Activated CD8-positive, alpha-beta memory T cell treated with anti-CD3 and anti-CD28 coated beads for 48 hours (primary cell): ENCODE measurements at regions not wholly inside any gene's neighbourhood (a gene's known extent, or its start where the extent isn't known, plus 50 kb on each side); places are given as distances from the start of the nearest gene placed in this dataset.

Experiments used
- DNase-seq, 3 experiments: peaks; one replicate each; pipeline ENCODE4 v3.0.0-alpha.2; 2020; ENCODE audit warnings: low read depth in 2 of 3, low spot score in 2 of 3

DNA sequence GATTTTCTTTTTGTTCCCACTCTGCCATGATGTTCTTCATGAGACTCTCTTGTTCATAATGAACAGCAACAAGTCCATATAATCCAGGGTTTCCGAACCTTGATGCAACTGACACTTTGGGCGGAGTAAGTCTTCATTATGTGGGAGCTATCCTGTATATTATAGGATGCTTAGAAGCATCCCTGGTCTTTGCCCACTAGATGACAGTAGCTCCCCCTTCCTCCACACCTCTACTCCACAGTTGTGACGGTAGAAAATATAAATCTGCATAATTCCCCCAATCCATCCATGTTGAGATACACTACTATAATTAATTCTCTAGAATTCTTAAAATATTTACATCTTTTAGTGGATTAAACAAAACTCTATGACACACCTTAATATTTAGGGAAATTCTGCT is 482.2 kb upstream of the CELF4 start:
- no peak for DNase-seq

DNA sequence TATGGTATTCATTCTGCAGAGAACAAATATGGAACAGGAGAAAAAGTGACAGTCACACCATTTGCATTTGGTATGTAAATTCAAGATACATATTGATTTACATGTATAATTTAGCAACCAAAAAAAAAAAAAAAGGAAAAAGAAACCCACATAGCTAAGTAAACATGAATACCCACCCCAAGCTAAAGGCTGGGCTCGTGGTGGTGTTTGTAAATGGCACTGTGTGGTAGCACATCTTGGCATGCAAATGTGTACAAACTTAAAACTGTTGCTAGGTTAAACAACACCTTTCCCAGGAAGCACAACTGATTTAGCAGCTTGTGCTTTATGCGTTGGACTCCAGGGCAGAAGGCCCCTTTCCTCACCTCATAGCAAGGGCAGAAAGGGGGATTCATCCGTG is 481.1 kb upstream of the CELF4 start:
- no peak for DNase-seq

- no peak for DNase-seq
Measured at GRCh38 chr18:38045845-38046244, 480.2 kb upstream of the CELF4 start.

- DNase-seq, result no peak
Measured at GRCh38 chr18:38042211-38042890, 476.8 kb upstream of the CELF4 start.

- DNase-seq, result no peak
Measured at GRCh38 chr18:38038242-38038641, 472.6 kb upstream of the CELF4 start.

DNA sequence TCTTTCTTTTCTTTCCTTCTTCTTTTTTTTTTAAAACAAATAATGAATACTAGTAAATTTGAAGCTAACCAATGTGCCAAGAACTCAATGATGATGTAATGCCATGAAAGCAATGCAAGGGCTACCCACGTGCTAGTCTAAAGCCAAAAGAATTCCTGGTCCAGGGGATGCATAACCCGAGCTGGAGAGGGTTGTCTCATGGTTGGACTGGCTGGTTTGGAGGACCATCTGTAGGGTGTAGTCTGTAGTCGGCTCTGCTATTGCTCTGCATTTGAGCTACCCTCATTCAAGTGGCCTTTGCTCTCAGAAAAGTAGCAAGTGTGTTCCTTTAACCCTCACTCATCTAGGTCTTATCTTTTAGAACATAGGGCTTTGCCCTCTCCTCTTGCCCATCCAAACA is 469.6 kb upstream of the CELF4 start:
- no peak for DNase-seq

GRCh38 chr18:38033282-38033681 is 467.7 kb upstream of the CELF4 start:
- no peak for DNase-seq

GRCh38 chr18:38032516-38032915 is 466.9 kb upstream of the CELF4 start:
- no peak for DNase-seq

DNA sequence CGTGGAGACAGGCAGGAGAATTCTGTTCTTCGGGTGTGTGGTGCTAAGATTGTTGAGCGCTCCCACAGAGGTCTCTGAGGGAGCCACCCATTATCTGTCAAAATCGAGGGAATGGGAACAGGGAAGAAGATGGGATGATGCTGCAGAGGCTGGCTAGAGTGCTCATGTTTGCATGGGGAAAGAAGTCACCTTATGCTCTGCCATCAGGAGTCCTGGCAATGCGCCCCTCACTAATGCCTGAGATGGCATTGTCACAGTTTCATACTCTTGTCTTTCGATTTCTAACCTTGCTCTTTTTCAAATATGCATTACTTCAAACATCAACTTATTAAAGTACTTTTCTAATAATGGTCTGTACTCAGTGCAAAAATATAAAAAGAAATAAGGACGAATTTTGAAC is 463.3 kb upstream of the CELF4 start:
- DNase-seq, result no peak

DNA sequence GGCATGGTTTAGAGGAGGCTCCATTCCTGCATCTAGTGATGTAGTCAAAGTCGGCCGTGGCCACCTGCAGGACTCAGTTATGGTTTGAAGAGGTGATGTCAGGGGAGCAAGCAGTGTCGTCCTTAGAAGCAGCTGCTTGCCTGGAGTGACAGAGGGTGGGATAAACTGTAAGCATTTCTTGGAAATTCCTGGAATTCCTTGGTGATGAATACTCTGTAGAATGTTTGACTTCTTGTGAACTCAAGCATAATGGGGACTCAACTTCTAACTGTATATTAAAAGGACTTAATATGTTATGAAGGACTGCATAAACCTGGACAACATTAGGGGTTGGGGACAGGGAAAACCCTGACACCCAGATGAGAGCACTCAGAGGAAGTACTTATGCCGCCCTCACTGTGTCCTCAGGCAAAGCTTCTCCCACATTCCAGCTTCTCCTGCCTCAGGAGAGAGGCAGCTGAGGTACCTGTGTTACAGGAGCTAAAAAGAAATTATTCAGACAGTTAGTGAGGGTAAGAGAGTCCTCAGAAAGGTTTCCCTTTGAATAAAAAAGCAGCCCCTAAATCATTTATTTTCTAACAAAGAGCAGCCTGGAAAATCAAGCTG is 459.9 kb upstream of the CELF4 start:
- DNase-seq, result no peak

GRCh38 chr18:38023871-38024270 is 458.3 kb upstream of the CELF4 start:
- DNase-seq, result no peak

DNA sequence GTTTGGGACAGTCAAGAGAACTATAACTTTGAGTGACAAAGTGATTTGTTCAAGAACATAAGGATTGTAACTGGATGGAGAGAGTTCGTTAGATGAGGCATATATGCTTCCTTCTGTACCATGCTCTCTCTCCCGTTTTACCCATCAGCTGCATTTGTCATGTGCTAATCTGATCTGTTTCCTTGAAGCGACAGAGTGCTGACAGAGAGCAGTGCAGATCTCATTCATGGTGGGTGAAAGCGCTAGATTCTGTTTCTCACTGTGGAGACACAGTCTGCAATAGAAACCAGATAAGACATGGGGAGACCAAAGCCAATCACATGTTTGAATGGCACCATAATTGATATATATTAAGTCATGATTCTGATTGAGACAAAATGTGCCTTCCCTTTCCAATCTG is 456.6 kb upstream of the CELF4 start:
- DNase-seq, result no peak

GRCh38 chr18:38019292-38019691 is 453.7 kb upstream of the CELF4 start:
- DNase-seq, result no peak

GRCh38 chr18:38010971-38011857 is 445.6 kb upstream of the CELF4 start:
- no peak for DNase-seq

DNA sequence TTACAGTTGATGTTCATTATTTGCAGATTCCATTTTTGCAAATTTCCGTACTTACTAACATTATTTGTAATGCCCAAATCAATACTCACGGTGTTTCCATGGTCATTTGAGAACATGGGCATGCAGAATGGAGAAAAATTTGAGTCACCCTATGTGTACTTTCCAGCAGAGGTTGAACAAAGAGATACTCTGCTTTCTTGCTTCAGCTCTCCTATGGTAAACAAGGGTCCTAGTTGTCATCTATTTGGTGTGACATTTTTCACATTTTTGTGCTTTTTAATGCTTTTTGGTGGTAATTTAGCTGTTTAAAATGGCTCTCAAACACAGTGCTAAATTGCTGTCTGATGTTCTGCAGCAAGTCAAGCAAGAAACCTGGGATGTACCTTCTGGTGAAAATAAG is 444.4 kb upstream of the CELF4 start:
- no peak for DNase-seq

DNA sequence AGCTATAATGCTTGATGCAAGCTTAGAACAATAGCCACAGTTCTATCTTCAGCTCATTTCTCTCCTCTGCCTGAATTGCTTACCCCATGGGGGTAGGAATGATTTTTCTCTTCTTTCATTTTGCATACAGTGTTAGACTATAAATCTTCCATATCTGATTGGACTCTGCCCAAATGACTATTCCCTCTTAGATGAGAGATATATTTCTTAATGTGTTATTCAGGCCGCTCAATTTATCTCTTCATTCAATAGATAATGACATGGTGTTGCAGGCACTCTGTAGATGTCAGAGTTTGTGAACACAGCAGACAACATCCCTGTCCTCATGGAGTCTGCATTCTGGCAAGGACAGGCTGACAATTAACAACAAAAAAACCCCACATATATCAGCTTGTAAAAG is 443.7 kb upstream of the CELF4 start:
- no peak for DNase-seq

DNA sequence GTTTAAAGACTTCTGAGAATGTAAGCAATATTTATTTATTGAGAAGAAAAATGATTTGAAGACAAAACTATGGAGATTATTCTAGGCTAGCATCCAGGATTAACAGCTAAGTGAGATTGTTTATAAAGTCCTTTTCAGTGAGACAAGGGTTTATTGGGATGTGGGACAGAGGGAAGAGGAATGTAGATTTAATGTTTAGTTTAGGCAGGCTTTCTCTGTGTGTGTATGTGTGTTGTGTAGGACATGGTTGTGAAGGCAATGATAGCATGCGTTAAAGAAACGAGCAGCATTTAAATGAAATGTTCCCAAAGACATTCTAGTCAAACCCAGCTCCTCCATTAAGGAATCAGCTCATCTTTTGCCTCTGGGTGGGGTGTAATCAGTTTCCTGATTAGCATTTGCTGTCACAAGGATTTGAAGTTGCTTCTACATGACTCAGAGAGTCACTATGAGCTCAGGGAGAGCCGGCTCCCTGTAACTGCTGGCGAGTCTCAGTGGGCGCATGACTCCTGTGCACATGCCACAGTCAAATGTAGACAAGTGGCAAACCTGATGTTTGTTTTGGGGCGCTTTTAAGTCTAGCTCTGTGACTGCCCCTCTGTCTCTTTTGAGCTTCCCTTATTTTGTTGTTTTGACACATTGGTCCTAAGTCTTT is 442.2 kb upstream of the CELF4 start:
- DNase-seq, result no peak

GRCh38 chr18:38007026-38007425 is 441.4 kb upstream of the CELF4 start:
- DNase-seq, result no peak

DNA sequence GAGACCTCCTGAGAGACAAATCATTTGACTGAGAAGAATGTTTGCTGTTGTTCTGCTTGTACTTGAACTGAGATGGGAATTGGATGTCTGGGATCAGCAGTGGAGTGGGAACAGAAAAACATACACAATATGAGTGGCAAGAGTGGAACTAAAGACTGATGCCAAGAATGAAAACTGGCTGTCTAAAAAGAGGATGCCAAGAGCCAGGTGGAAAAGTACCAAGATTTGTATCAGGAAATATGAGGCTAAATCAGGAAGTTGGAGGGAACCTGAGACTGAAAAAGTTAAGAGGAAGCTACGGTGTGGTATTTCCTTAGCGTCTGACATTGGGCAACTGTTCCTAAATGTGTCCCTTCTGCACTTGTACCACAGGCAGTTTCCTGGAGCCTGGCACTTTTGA is 440.9 kb upstream of the CELF4 start:
- DNase-seq, result no peak

GRCh38 chr18:37997695-37998094 is 432.1 kb upstream of the CELF4 start:
- no peak for DNase-seq

DNA sequence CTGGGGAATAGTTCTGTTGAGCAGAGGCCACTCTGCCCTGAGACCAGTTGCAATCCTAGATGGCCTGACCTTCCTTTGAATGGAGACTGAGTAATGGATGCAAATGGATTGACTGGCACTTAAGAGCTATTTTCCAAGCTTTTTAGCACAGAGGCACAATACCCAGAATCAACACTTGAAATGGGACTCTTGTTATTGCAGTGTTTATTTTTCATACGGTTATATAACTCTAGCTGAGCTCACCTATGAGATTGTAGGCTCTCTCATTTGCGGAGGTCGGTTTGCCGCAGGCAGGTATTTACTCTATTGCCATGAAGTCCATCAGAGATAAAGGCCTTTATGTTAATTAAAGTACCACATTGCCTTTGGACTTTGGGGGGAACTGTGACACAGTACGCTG is 422.3 kb upstream of the CELF4 start:
- no peak for DNase-seq

GRCh38 chr18:37986665-37987064 is 421.1 kb upstream of the CELF4 start:
- DNase-seq, result no peak
